H9 (cell line): ENCODE measurements at regions not wholly inside any gene's neighbourhood (a gene's known extent, or its start where the extent isn't known, plus 50 kb on each side); places are given as distances from the start of the nearest gene placed in this dataset.

Experiments
- DNase-seq: peaks from one replicate; pipeline ENCODE4 v3.0.0-alpha.2; 2017
- H2AFZ ChIP-seq: one replicate; pipeline ENCODE4 v1.6.1; 2013; ENCODE audit warnings: mild to moderate bottlenecking, low read length, control low read depth, moderate library complexity
- H2AK5ac ChIP-seq: 2 replicates; pipeline ENCODE4 v1.6.1; 2013; ENCODE audit warnings: low read length, control low read depth, mixed read lengths; ENCODE audit not compliant: insufficient read length
- H2BK120ac ChIP-seq: one replicate; pipeline ENCODE4 v1.6.1; 2013; ENCODE audit warnings: low read depth, mild to moderate bottlenecking, low read length, control low read depth, inconsistent platforms; ENCODE audit not compliant: poor library complexity, severe bottlenecking
- H2BK12ac ChIP-seq: 2 replicates; pipeline ENCODE4 v1.6.1; 2013; ENCODE audit warnings: low read length, control low read depth, mixed read lengths, low read depth; ENCODE audit not compliant: insufficient read length
- H2BK15ac ChIP-seq: 2 replicates; pipeline ENCODE4 v1.6.1; 2013; ENCODE audit warnings: low read depth, low read length, control low read depth
- H2BK20ac ChIP-seq: one replicate; pipeline ENCODE4 v1.6.1; 2013; ENCODE audit warnings: low read depth, mild to moderate bottlenecking, low read length, control low read depth, inconsistent platforms; ENCODE audit not compliant: poor library complexity, severe bottlenecking
- H2BK5ac ChIP-seq: 2 replicates; pipeline ENCODE4 v1.6.1; 2013; ENCODE audit warnings: low read length, control low read depth, mixed read lengths; ENCODE audit not compliant: insufficient read length
- H3K14ac ChIP-seq: 2 replicates; pipeline ENCODE4 v1.6.1; 2013; ENCODE audit warnings: low read length, control low read depth; ENCODE audit not compliant: insufficient read depth
- H3K18ac ChIP-seq: 2 replicates; pipeline ENCODE4 v1.6.1; 2013; ENCODE audit warnings: low read depth, mild to moderate bottlenecking, mixed read lengths, low read length, control low read depth; ENCODE audit not compliant: insufficient read length
- H3K23ac ChIP-seq: 2 replicates; pipeline ENCODE4 v1.6.1; 2013; ENCODE audit warnings: low read length, control low read depth, mixed read lengths, low read depth; ENCODE audit not compliant: insufficient read length
- H3K23me2 ChIP-seq: 2 replicates; pipeline ENCODE4 v1.6.1; 2013; ENCODE audit warnings: low read depth, mild to moderate bottlenecking, mixed read lengths, low read length, control low read depth; ENCODE audit not compliant: insufficient read length, poor library complexity, severe bottlenecking
- H3K27ac ChIP-seq: 2 replicates; pipeline ENCODE4 v1.5.1; 2013; ENCODE audit warnings: low read length, control low read depth, mixed read lengths, low read depth; ENCODE audit not compliant: insufficient read length
- H3K27me3 ChIP-seq: 2 replicates; pipeline ENCODE4 v1.6.1; 2013; ENCODE audit warnings: low read length, control low read depth, inconsistent platforms; ENCODE audit not compliant: insufficient read depth
- H3K4ac ChIP-seq: 2 replicates; pipeline ENCODE4 v1.6.1; 2013; ENCODE audit warnings: low read depth, mild to moderate bottlenecking, control low read depth, inconsistent platforms, low read length, moderate library complexity
- H3K4me1 ChIP-seq: 2 replicates; pipeline ENCODE4 v1.6.1; 2013; ENCODE audit warnings: low read length, control low read depth, inconsistent platforms; ENCODE audit not compliant: insufficient read depth
- H3K4me2 ChIP-seq: 2 replicates; pipeline ENCODE4 v1.6.1; 2013; ENCODE audit warnings: low read length, control low read depth, mixed read lengths; ENCODE audit not compliant: insufficient read length, insufficient read depth
- H3K56ac ChIP-seq: 2 replicates; pipeline ENCODE4 v1.6.1; 2013; ENCODE audit warnings: low read depth, mild to moderate bottlenecking, mixed read lengths, low read length, control low read depth; ENCODE audit not compliant: insufficient read length
- H3K79me1 ChIP-seq: 2 replicates; pipeline ENCODE4 v1.6.1; 2013; ENCODE audit warnings: low read depth, mild to moderate bottlenecking, moderate library complexity, low read length, control low read depth, inconsistent platforms; ENCODE audit not compliant: insufficient read depth, poor library complexity, severe bottlenecking
- H3K79me2 ChIP-seq: 2 replicates; pipeline ENCODE4 v1.6.1; 2013; ENCODE audit warnings: low read length, control low read depth, inconsistent platforms; ENCODE audit not compliant: insufficient read depth
- H3K9ac ChIP-seq: 2 replicates; pipeline ENCODE4 v1.6.1; 2013; ENCODE audit warnings: low read length, control low read depth, mixed read lengths; ENCODE audit not compliant: insufficient read length; ENCODE audit errors: extremely low read depth
- H3K9me3 ChIP-seq: one replicate; pipeline ENCODE4 v1.6.1; 2013; ENCODE audit warnings: low read depth, low read length, inconsistent platforms; ENCODE audit not compliant: control insufficient read depth
- H3T11ph ChIP-seq: one replicate; pipeline ENCODE4 v1.6.1; 2013; ENCODE audit warnings: mild to moderate bottlenecking, low read length, control low read depth, inconsistent platforms
- H4K20me1 ChIP-seq: one replicate; pipeline ENCODE4 v1.6.1; 2013; ENCODE audit not compliant: control insufficient read depth, insufficient read length, insufficient read depth
- H4K5ac ChIP-seq: 2 replicates; pipeline ENCODE4 v1.6.1; 2013; ENCODE audit warnings: low read depth, mild to moderate bottlenecking, mixed read lengths, low read length, control low read depth; ENCODE audit not compliant: insufficient read length
- H4K8ac ChIP-seq: replicated peaks from 2 replicates; pipeline ENCODE4 v1.6.1; 2013; ENCODE audit warnings: low read length, control low read depth, mixed read lengths, low read depth; ENCODE audit not compliant: insufficient read length
- H4K91ac ChIP-seq: 2 replicates; pipeline ENCODE4 v1.6.1; 2013; ENCODE audit warnings: low read depth, mild to moderate bottlenecking, moderate library complexity, mixed read lengths, low read length, control low read depth; ENCODE audit not compliant: insufficient read length
- H3K27ac Mint-ChIP-seq, 3 experiments: 2 replicates in 2 of 3; 3 replicates in 1 of 3; pipeline ENCODE4 v1.8.0; 2020 to 2021; ENCODE audit warnings: mixed read lengths in 3 of 3, mild to moderate bottlenecking in 1 of 3, moderate library complexity in 1 of 3
- H3K27me3 Mint-ChIP-seq: 2 replicates; pipeline ENCODE4 v1.8.0; 2021; ENCODE audit warnings: low read depth, mild to moderate bottlenecking, moderate library complexity, mixed read lengths
- H3K36me3 Mint-ChIP-seq, 3 experiments: 2 replicates in 2 of 3; 3 replicates in 1 of 3; pipeline ENCODE4 v1.8.0; 2020 to 2021; ENCODE audit warnings: low read depth in 3 of 3, mixed read lengths in 3 of 3; ENCODE audit not compliant: insufficient read depth in 1 of 3
- H3K4me1 Mint-ChIP-seq, 2 experiments: 2 replicates each; pipeline ENCODE4 v1.8.0; 2020; ENCODE audit warnings: mixed read lengths in 2 of 2
- H3K4me3 Mint-ChIP-seq, 2 experiments: 2 replicates in 1 of 2; 3 replicates in 1 of 2; pipeline ENCODE4 v1.8.0; 2020 to 2021; ENCODE audit warnings: mild to moderate bottlenecking in 2 of 2, mixed read lengths in 2 of 2, moderate library complexity in 1 of 2
- H3K9me3 Mint-ChIP-seq, 2 experiments: 2 replicates in 1 of 2; 3 replicates in 1 of 2; pipeline ENCODE4 v1.8.0; 2020; ENCODE audit warnings: mild to moderate bottlenecking in 2 of 2, mixed read lengths in 2 of 2, moderate library complexity in 1 of 2
- CTCF ChIP-seq: fragments of 200-600 bp; sonication (generic); conservative IDR thresholded peaks from 3 replicates; pipeline ENCODE4 v1.8.0; 2021; ENCODE audit warnings: antibody characterized with exemption, mild to moderate bottlenecking
- WGBS: extraction: QIAGEN DNeasy Blood & Tissue Kit; methylation state at CpG from one replicate; pipeline ENCODE4 v1.1.7; 2013; ENCODE audit warnings: missing lambda C conversion rate, low lambda C conversion rate, mixed read lengths; ENCODE audit not compliant: insufficient read length; ENCODE audit errors: extremely low coverage; 5-methylcytosine and 5-hydroxymethylcytosine counted together

DNA sequence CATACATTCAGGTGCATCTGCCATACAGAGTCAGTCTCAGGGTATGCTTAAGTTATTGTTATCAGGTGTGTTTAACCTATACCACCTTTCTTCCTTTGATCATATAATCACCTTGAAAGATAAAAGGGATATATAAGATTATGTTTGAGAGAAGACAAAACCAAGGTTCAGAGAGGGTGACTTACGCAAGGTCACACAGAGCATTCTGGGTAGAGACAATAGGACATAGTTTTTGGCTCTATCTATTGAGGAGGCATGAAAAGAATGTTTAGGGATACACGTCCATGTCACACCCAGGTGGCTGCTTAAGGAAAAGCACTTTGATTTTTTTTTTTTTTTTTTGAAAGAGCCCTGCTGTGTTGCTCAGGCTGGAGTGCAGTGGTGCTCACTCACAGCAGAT is 327.1 kb upstream of the RPS6KA3 start:
- Histone ChIP-seq H3K4ac (no peak overlapping the region), H2BK120ac (no peak overlapping the region), H2AFZ (no peak overlapping the region), H3K56ac (no peak overlapping the region), H2BK20ac (no peak overlapping the region), H4K5ac (no peak overlapping the region), H3K27me3 (no peaks in the 10 kb centered on the region), H2BK15ac (no peak overlapping the region), H3K79me1 (no peaks in the 10 kb centered on the region), H3K4me1 (no peaks in the 10 kb centered on the region), H3K23ac (no peak overlapping the region), H3K9me3 (peaks cover 15% of the 10 kb centered on the region), H3T11ph (no peak overlapping the region), H3K23me2 (no peaks in the 10 kb centered on the region), H3K79me2 (no peaks in the 10 kb centered on the region), H2AK5ac (no peak overlapping the region), H3K18ac (no peak overlapping the region), H3K27ac (no peak overlapping the region), H4K91ac (no peak overlapping the region), H3K9ac (no peak overlapping the region), H3K14ac (no peak overlapping the region), H4K8ac (no peak overlapping the region), H2BK12ac (no peak overlapping the region), H4K20me1 (no peaks in the 10 kb centered on the region), H2BK5ac (no peak overlapping the region), H3K4me2 (no peak overlapping the region)
- WGBS, result no CpG with 5 or more reads among the region's 2 CpGs
- TF ChIP-seq CTCF, result no peak
- Mint-ChIP-seq H3K36me3 (peaks cover 2 to 25% (median 4%) of the 10 kb centered on the region in 3 experiments; a peak in 5 of 7 replicates), H3K27ac (no peak overlapping the region), H3K4me1 (peaks cover 20 to 25% of the 10 kb centered on the region in 2 experiments), H3K27me3 (no peaks in the 10 kb centered on the region; the same call in 1 of the 2 replicates), H3K4me3 (no peak overlapping the region), H3K9me3 (peaks cover 24 to 50% of the 10 kb centered on the region in 2 experiments)
- DNase-seq, result no peak
